ENCODE measurements at regions not wholly inside any gene's neighbourhood (a gene's known extent, or its start where the extent isn't known, plus 50 kb on each side); places are given as distances from the start of the nearest gene placed in this dataset.

DNA sequence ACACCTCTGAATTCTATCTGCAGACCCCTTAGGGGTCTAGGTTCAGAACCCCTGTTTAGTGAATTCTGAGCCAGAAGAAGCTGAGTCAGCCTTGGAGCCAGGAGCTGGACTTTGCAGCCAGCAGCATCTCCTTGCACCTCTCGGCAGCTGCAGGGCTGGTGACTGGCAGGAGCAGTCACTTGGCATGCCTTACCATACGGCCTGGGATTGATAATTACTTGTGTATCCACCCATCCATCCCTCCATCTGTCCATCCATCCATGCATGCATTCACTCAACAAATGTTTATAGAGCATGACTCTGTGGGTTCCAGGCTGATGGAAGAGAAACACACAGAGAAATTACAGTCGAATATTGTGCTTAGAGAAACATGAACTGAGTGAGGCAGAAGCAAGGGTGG, 67.5 kb upstream of the PRIMA1 start:
- ChIA-PET POLR2A (no interaction called here), CTCF (ENCODE audit: low intra/inter-chr PET ratio) (no interaction called here)
- no peaks in the 10 kb centered on the region for H3K9me3 ChIP-seq (replicated peaks; ENCODE audit: control insufficient read depth, insufficient read depth, low read depth, low read length)
- peaks cover 0 to 18% of the 10 kb centered on the region in 2 experiments; a peak in 2 of 5 replicates for H3K27me3 ChIP-seq (ENCODE audit: control insufficient read depth in 2 of 2, insufficient read depth in 2 of 2, low read length in 2 of 2)
- 0% methylated on average over 3 of the region's 3 CpGs for WGBS (ENCODE audit: insufficient coverage, low coverage, missing lambda C conversion rate)
- H3K79me2 ChIP-seq (ENCODE audit: control insufficient read depth, insufficient read depth, low read length): no peaks in the 10 kb centered on the region
- no peaks in the 10 kb centered on the region for H3K4me1 ChIP-seq (replicated peaks in 1 of 2; ENCODE audit: control insufficient read depth in 2 of 2, insufficient read depth in 2 of 2, low read length in 2 of 2)
- H3K36me3 ChIP-seq (ENCODE audit: control insufficient read depth, insufficient read depth, low read length): no peaks in the 10 kb centered on the region
- no peak overlapping the region for H3K27ac ChIP-seq (ENCODE audit: extremely low read depth, low read depth, low read length)
- H2AFZ ChIP-seq (ENCODE audit: low read depth, low read length): no peak overlapping the region
- DNase-seq (ENCODE audit: extremely low read depth in 1 of 4, low spot score in 3 of 4) (no peak), FAIRE-seq (no peak), ATAC-seq (no peak)
- H4K20me1 ChIP-seq (replicated peaks; ENCODE audit: control insufficient read depth, insufficient read depth, low read length): no peaks in the 10 kb centered on the region
- no TSS peak for BruUV-seq (replicated peaks)
- no peaks in the 10 kb centered on the region for H3K9me1 ChIP-seq (ENCODE audit: control insufficient read depth, insufficient read depth, low read length)
- H3K9ac ChIP-seq (ENCODE audit: insufficient read depth in 1 of 2, low read depth in 2 of 2, low read length in 2 of 2): no peak overlapping the region
- H3K4me3 ChIP-seq: no peak overlapping the region
- in situ Hi-C loops (cut with MboI) (no loop called here), intact Hi-C loops (cut with micrococcal nuclease) (no loop called here)
- H3K4me2 ChIP-seq (ENCODE audit: insufficient read depth, low read length): no peak overlapping the region
- TF ChIP-seq NCOA2 (IDR thresholded peaks at IDR 0.05; ENCODE audit: partially characterized antibody in 2 of 2): no peak
- TF ChIP-seq, protein P1, sequence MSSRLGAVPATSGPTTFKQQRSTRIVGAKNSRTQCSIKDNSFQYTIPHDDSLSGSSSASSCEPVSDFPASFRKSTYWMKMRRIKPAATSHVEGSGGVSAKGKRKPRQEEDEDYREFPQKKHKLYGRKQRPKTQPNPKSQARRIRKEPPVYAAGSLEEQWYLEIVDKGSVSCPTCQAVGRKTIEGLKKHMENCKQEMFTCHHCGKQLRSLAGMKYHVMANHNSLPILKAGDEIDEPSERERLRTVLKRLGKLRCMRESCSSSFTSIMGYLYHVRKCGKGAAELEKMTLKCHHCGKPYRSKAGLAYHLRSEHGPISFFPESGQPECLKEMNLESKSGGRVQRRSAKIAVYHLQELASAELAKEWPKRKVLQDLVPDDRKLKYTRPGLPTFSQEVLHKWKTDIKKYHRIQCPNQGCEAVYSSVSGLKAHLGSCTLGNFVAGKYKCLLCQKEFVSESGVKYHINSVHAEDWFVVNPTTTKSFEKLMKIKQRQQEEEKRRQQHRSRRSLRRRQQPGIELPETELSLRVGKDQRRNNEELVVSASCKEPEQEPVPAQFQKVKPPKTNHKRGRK (tag; IDR thresholded peaks at IDR 0.05): no peak
- TF ChIP-seq ZNF57 (CRISPR knock-in tag; IDR thresholded peaks at IDR 0.05): no peak
- no peak for TF ChIP-seq JUND (IDR thresholded peaks at IDR 0.05; ENCODE audit: borderline replicate concordance, low read depth, low read length)
- no peak for TF ChIP-seq JUND (tag; IDR thresholded peaks at IDR 0.05; ENCODE audit: borderline replicate concordance, low read depth, low read length)
- no peak for TF ChIP-seq STAT5B (CRISPR knock-in tag; IDR thresholded peaks at IDR 0.05)
- TF ChIP-seq ZNF780A (CRISPR knock-in tag; IDR thresholded peaks at IDR 0.05): no peak
- no peak for TF ChIP-seq NRF1 (conservative IDR thresholded peaks at IDR 0.05 in 1 of 2, IDR thresholded peaks at IDR 0.05 in 1 of 2)
- no peak for TF ChIP-seq SNIP1 (IDR thresholded peaks at IDR 0.05; ENCODE audit: low read depth)
- TF ChIP-seq FOXA3 (CRISPR knock-in tag; conservative IDR thresholded peaks at IDR 0.05 in 1 of 2, IDR thresholded peaks at IDR 0.05 in 1 of 2): no peak
- no peak for TF ChIP-seq RBM15 (IDR thresholded peaks at IDR 0.05; ENCODE audit: insufficient read depth, low read length)
- TF ChIP-seq, protein P2, sequence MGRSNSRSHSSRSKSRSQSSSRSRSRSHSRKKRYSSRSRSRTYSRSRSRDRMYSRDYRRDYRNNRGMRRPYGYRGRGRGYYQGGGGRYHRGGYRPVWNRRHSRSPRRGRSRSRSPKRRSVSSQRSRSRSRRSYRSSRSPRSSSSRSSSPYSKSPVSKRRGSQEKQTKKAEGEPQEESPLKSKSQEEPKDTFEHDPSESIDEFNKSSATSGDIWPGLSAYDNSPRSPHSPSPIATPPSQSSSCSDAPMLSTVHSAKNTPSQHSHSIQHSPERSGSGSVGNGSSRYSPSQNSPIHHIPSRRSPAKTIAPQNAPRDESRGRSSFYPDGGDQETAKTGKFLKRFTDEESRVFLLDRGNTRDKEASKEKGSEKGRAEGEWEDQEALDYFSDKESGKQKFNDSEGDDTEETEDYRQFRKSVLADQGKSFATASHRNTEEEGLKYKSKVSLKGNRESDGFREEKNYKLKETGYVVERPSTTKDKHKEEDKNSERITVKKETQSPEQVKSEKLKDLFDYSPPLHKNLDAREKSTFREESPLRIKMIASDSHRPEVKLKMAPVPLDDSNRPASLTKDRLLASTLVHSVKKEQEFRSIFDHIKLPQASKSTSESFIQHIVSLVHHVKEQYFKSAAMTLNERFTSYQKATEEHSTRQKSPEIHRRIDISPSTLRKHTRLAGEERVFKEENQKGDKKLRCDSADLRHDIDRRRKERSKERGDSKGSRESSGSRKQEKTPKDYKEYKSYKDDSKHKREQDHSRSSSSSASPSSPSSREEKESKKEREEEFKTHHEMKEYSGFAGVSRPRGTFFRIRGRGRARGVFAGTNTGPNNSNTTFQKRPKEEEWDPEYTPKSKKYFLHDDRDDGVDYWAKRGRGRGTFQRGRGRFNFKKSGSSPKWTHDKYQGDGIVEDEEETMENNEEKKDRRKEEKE (IDR thresholded peaks at IDR 0.05; ENCODE audit: borderline replicate concordance in 1 of 2, control insufficient read depth in 1 of 2, low read depth in 2 of 2, low read length in 1 of 2): no peak
- TF ChIP-seq, protein P3, sequence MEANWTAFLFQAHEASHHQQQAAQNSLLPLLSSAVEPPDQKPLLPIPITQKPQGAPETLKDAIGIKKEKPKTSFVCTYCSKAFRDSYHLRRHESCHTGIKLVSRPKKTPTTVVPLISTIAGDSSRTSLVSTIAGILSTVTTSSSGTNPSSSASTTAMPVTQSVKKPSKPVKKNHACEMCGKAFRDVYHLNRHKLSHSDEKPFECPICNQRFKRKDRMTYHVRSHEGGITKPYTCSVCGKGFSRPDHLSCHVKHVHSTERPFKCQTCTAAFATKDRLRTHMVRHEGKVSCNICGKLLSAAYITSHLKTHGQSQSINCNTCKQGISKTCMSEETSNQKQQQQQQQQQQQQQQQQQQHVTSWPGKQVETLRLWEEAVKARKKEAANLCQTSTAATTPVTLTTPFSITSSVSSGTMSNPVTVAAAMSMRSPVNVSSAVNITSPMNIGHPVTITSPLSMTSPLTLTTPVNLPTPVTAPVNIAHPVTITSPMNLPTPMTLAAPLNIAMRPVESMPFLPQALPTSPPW (CRISPR knock-in tag; IDR thresholded peaks at IDR 0.05): no peak
- TF ChIP-seq ARID2 (IDR thresholded peaks at IDR 0.05): no peak

Data from K562 (cell line).